ENCODE measurements at regions not wholly inside any gene's neighbourhood (a gene's known extent, or its start where the extent isn't known, plus 50 kb on each side); places are given as distances from the start of the nearest gene placed in this dataset.

DNA sequence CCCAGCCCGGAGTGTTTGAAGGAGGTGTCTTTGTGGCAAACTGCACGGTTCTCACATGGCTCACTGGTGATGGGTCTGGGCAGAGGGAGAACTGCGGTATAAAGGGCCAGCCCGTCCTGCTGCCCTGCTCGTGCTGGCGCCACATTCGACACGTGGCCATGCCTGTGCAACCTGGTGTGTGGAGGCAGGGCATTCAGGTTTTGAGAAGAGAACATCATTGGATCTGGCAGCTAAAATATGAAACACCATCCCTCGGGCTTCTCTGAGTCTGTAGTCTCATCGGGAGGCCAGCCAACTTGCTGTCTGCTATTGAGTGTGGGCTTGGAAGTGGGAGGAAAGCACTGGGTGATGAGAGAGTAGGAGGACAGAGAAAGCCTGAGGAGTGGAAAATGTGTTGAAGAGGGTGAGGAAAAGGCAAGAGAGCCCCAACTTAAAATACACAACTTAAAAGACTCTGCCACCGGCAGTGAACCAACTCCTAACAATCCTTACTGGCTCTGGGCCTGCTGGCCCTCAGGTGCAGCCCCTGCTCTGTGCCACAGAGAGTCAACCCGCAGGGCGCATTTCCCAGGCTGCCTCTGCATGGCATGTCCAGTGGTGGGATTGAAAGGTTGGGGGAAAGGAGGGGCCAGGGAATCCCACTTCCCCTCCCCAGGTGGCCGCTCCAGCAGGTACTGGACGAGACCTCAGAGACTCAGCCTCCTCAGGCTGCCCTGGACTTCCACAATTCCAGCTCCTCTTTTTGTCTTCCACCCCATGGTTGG is 112.7 kb upstream of the DLX2 start:
- TF ChIP-seq, protein P1, sequence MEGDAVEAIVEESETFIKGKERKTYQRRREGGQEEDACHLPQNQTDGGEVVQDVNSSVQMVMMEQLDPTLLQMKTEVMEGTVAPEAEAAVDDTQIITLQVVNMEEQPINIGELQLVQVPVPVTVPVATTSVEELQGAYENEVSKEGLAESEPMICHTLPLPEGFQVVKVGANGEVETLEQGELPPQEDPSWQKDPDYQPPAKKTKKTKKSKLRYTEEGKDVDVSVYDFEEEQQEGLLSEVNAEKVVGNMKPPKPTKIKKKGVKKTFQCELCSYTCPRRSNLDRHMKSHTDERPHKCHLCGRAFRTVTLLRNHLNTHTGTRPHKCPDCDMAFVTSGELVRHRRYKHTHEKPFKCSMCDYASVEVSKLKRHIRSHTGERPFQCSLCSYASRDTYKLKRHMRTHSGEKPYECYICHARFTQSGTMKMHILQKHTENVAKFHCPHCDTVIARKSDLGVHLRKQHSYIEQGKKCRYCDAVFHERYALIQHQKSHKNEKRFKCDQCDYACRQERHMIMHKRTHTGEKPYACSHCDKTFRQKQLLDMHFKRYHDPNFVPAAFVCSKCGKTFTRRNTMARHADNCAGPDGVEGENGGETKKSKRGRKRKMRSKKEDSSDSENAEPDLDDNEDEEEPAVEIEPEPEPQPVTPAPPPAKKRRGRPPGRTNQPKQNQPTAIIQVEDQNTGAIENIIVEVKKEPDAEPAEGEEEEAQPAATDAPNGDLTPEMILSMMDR (IDR thresholded peaks at IDR 0.05) = no peak
- TF ChIP-seq POLR2AphosphoS5 (IDR thresholded peaks at IDR 0.05) (no peak), EP300 (IDR thresholded peaks at IDR 0.05) (no peak), POLR2A (IDR thresholded peaks at IDR 0.05; ENCODE audit: low read depth) (no peak)
